ENCODE measurements at regions not wholly inside any gene's neighbourhood (a gene's known extent, or its start where the extent isn't known, plus 50 kb on each side); places are given as distances from the start of the nearest gene placed in this dataset.
A peak's percentile ranks its signal among the peaks of the same experiment; 100 is the strongest.

DNA sequence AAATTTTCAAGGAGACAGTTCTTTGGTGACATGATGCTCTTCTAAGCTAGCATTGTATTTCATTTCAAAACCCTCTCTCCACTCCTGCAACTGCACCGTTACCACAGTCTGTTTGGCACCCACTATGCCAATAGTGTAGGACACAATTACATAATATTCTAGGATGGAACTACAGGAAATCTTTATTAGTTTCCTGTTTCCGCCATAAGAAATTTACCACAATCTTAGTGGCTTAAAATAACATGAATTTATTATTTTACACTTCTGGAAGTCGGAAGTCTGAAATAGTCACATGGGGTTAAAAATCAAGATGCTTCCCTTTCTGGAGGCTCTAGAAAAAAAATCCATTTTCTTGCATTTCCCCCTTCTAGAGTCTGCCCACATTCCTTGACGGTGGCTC is 733.1 kb downstream of the HDGFL1 start (continued):
- no peak for TF ChIP-seq SP1 (IDR thresholded peaks at IDR 0.05)
- TF ChIP-seq NR2F2 (IDR thresholded peaks at IDR 0.05): no peak
- TF ChIP-seq, protein P1, sequence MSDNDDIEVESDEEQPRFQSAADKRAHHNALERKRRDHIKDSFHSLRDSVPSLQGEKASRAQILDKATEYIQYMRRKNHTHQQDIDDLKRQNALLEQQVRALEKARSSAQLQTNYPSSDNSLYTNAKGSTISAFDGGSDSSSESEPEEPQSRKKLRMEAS (IDR thresholded peaks at IDR 0.05): no peak
- TF ChIP-seq RXRA (IDR thresholded peaks at IDR 0.05): no peak
- no peak for TF ChIP-seq YY1 (IDR thresholded peaks at IDR 0.05)

DNA sequence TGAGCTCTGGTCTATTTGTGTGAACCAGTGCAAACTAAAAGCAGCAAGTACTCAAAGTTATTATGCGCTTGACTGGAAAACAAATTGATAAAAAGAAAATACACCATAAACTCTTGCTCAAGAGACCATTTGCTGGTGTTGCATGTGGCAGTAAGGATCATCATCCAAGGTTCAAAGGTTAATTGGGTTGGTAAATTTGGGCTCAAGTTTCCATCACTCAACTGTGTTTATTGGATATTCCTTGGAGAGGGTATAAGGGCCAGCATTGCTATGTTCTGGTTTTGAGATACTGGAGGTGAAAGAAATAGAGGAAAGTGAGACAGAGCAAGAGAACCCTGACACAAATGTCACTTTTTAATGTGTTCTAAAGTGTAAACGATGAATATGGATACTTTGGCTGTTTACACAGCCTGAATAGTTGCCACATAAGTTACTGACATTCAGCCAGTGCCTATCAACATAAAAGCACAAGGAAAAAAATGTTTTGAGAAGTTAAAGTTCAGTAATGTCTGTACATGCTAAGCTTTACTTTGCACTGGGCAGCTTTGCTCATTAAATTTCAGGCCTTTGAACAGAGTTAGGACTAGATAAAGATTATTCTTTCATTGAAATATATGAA is 736.1 kb downstream of the HDGFL1 start:
- 31% methylated on average over 2 of the region's 2 CpGs for WGBS
- TF ChIP-seq JUND (IDR thresholded peaks at IDR 0.05) (peak in 1 of 2 donors; percentile 19), HNF4A (conservative IDR thresholded peaks at IDR 0.05) (peak; percentile 80 to 90), SP1 (IDR thresholded peaks at IDR 0.05) (peak; percentile 34), GABPA (IDR thresholded peaks at IDR 0.05 in 1 of 2, conservative IDR thresholded peaks at IDR 0.05 in 1 of 2) (no peak), EGR1 (IDR thresholded peaks at IDR 0.05; ENCODE audit: low read depth in 2 of 2) (no peak), FOXA1 (IDR thresholded peaks at IDR 0.05) (peak; percentile 16), RAD21 (IDR thresholded peaks at IDR 0.05) (no peak), YY1 (IDR thresholded peaks at IDR 0.05) (peak; percentile 66), TAF1 (conservative IDR thresholded peaks at IDR 0.05) (no peak), NR2F2 (IDR thresholded peaks at IDR 0.05) (no peak), RXRA (IDR thresholded peaks at IDR 0.05) (peak; percentile 16 to 65), FOXA2 (IDR thresholded peaks at IDR 0.05) (peak; percentile 65), HNF4G (IDR thresholded peaks at IDR 0.05) (peak; percentile 12)
- TF ChIP-seq, protein P2, sequence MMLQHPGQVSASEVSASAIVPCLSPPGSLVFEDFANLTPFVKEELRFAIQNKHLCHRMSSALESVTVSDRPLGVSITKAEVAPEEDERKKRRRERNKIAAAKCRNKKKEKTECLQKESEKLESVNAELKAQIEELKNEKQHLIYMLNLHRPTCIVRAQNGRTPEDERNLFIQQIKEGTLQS (IDR thresholded peaks at IDR 0.05): no peak
- TF ChIP-seq, protein P3, sequence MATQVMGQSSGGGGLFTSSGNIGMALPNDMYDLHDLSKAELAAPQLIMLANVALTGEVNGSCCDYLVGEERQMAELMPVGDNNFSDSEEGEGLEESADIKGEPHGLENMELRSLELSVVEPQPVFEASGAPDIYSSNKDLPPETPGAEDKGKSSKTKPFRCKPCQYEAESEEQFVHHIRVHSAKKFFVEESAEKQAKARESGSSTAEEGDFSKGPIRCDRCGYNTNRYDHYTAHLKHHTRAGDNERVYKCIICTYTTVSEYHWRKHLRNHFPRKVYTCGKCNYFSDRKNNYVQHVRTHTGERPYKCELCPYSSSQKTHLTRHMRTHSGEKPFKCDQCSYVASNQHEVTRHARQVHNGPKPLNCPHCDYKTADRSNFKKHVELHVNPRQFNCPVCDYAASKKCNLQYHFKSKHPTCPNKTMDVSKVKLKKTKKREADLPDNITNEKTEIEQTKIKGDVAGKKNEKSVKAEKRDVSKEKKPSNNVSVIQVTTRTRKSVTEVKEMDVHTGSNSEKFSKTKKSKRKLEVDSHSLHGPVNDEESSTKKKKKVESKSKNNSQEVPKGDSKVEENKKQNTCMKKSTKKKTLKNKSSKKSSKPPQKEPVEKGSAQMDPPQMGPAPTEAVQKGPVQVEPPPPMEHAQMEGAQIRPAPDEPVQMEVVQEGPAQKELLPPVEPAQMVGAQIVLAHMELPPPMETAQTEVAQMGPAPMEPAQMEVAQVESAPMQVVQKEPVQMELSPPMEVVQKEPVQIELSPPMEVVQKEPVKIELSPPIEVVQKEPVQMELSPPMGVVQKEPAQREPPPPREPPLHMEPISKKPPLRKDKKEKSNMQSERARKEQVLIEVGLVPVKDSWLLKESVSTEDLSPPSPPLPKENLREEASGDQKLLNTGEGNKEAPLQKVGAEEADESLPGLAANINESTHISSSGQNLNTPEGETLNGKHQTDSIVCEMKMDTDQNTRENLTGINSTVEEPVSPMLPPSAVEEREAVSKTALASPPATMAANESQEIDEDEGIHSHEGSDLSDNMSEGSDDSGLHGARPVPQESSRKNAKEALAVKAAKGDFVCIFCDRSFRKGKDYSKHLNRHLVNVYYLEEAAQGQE (IDR thresholded peaks at IDR 0.05): no peak
- TF ChIP-seq, protein P4, sequence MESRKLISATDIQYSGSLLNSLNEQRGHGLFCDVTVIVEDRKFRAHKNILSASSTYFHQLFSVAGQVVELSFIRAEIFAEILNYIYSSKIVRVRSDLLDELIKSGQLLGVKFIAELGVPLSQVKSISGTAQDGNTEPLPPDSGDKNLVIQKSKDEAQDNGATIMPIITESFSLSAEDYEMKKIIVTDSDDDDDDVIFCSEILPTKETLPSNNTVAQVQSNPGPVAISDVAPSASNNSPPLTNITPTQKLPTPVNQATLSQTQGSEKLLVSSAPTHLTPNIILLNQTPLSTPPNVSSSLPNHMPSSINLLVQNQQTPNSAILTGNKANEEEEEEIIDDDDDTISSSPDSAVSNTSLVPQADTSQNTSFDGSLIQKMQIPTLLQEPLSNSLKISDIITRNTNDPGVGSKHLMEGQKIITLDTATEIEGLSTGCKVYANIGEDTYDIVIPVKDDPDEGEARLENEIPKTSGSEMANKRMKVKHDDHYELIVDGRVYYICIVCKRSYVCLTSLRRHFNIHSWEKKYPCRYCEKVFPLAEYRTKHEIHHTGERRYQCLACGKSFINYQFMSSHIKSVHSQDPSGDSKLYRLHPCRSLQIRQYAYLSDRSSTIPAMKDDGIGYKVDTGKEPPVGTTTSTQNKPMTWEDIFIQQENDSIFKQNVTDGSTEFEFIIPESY (IDR thresholded peaks at IDR 0.05): peak; percentile 34
- TF ChIP-seq, protein P5, sequence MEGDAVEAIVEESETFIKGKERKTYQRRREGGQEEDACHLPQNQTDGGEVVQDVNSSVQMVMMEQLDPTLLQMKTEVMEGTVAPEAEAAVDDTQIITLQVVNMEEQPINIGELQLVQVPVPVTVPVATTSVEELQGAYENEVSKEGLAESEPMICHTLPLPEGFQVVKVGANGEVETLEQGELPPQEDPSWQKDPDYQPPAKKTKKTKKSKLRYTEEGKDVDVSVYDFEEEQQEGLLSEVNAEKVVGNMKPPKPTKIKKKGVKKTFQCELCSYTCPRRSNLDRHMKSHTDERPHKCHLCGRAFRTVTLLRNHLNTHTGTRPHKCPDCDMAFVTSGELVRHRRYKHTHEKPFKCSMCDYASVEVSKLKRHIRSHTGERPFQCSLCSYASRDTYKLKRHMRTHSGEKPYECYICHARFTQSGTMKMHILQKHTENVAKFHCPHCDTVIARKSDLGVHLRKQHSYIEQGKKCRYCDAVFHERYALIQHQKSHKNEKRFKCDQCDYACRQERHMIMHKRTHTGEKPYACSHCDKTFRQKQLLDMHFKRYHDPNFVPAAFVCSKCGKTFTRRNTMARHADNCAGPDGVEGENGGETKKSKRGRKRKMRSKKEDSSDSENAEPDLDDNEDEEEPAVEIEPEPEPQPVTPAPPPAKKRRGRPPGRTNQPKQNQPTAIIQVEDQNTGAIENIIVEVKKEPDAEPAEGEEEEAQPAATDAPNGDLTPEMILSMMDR (IDR thresholded peaks at IDR 0.05; ENCODE audit: low read depth, low read length, missing input control): no peak
- TF ChIP-seq, protein P1 (IDR thresholded peaks at IDR 0.05): peak; percentile 41
- Histone ChIP-seq H3K36me3 (ENCODE audit: control insufficient read depth in 4 of 4, insufficient read depth in 3 of 4, low read depth in 1 of 4, low read length in 3 of 4) (no peaks in the 10 kb centered on the region), H3K9ac (ENCODE audit: low read depth in 1 of 2, low read length in 2 of 2) (no peak overlapping the region), H3K9me3 (ENCODE audit: control insufficient read depth in 4 of 4, low read length in 3 of 4) (no peaks in the 10 kb centered on the region), H3K27me3 (ENCODE audit: control insufficient read depth in 4 of 4, insufficient read depth in 4 of 4, low read length in 3 of 4) (no peaks in the 10 kb centered on the region), H3K4me1 (ENCODE audit: control insufficient read depth in 4 of 4, insufficient read depth in 4 of 4, low read length in 3 of 4) (peaks cover 0 to 8% (median 3%) of the 10 kb centered on the region in 4 donors), H3K4me3 (ENCODE audit: low read depth in 1 of 3, low read length in 3 of 3) (no peak overlapping the region), H3K27ac (ENCODE audit: low read depth in 1 of 2, low read length in 2 of 2) (no peak overlapping the region)
- no peak for DNase-seq (ENCODE audit: low spot score)
